Omental fat pad (tissue), 3 donors: ENCODE measurements at regions not wholly inside any gene's neighbourhood (a gene's known extent, or its start where the extent isn't known, plus 50 kb on each side); places are given as distances from the start of the nearest gene placed in this dataset.

Experiments used
- ATAC-seq: fragments of 150-250 bp; one replicate; pipeline ENCODE4 v1.9.1; 2016; ENCODE audit warnings: mild to moderate bottlenecking, moderate library complexity; ENCODE audit not compliant: low FRiP score
- DNase-seq: peaks from one replicate; pipeline ENCODE4 v3.0.0-alpha.2; 2019; ENCODE audit warnings: low spot score
- CTCF ChIP-seq, 3 donors: fragments of 450-650 bp; IDR thresholded peaks; one replicate each; pipeline ENCODE4 v1.5.1; 2016 to 2017; ENCODE audit warnings: antibody characterized with exemption in 3 of 3, mild to moderate bottlenecking in 3 of 3, moderate library complexity in 2 of 3

- no peak for DNase-seq
- no peak for ATAC-seq
- TF ChIP-seq CTCF (IDR thresholded peaks at IDR 0.05), result no peak
Observed at GRCh38 chr1:221449194-221449593, 292.7 kb downstream of the DUSP10 start.

GRCh38 chr1:221449801-221450470 lies 292.0 kb downstream of the DUSP10 start:
- ATAC-seq (no peak), DNase-seq (no peak)
- TF ChIP-seq CTCF (IDR thresholded peaks at IDR 0.05), result no peak

- ATAC-seq, result no peak
- DNase-seq, result no peak
- no peak for TF ChIP-seq CTCF (IDR thresholded peaks at IDR 0.05)
Observed at GRCh38 chr1:221451741-221452140, 290.1 kb downstream of the DUSP10 start.

- no peak for ATAC-seq
- DNase-seq, result no peak
- TF ChIP-seq CTCF (IDR thresholded peaks at IDR 0.05), result no peak
Observed at GRCh38 chr1:221454096-221454495, 287.8 kb downstream of the DUSP10 start.

GRCh38 chr1:221456918-221457317 lies 285.0 kb downstream of the DUSP10 start:
- no peak for TF ChIP-seq CTCF (IDR thresholded peaks at IDR 0.05)
- no peak for DNase-seq
- no peak for ATAC-seq

GRCh38 chr1:221457685-221458446 lies 284.0 kb downstream of the DUSP10 start:
- TF ChIP-seq CTCF (IDR thresholded peaks at IDR 0.05), result no peak
- ATAC-seq (peak; percentile 66), DNase-seq (no peak)
